GM18498 (cell line): ENCODE measurements at regions not wholly inside any gene's neighbourhood (a gene's known extent, or its start where the extent isn't known, plus 50 kb on each side); places are given as distances from the start of the nearest gene placed in this dataset.
"Not testable (repeated sequence)": the region's sequence is repeated elsewhere in the genome, so short reads cannot be mapped to it uniquely, and the experiment has no call there.

Experiments
- ATAC-seq: cut with Tn5 transposase; IDR thresholded peaks from one replicate; pipeline ENCODE4 v1.9.1; 2021; ENCODE audit warnings: mild to moderate bottlenecking, moderate library complexity; ENCODE audit not compliant: unreplicated experiment

DNA sequence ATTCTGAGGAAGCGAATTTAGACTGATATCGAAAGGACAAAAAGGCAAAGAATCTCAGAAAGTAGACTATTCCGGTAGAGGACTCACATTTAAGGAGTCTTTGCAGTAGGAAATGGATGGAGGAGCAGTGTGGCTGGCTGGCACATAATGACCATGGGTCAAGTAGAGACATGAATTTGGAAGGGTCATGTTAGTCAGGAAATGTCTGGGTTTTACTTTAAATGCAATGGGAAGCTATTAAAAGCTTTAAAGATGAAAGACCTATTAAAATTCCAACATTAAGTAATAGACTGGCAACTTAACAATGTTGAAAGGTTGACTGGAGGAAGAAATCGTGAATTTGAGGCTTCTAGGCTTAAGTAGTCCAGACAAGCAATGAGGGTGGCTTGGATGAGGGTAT lies 90.0 kb upstream of the SEMA3C start:
- no peak for ATAC-seq

DNA sequence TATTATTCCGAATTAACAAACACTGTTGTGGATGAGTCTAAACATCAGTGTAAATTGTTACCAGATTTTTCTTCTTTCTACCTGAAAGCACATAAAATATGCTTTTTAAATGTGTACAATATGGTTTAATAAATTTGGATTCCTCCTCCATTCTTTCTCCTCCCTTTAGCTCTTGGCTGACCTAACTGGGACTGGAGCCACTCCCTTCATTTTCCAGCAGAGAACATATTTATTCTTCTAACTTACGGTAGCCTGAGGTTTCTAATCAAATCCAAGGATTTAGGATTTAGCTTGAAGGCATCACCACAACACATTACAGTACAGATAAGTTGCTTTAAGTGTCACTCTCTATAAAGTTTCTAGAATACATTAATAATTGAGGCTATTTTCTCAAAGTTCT lies 88.2 kb upstream of the SEMA3C start:
- no peak for ATAC-seq

DNA sequence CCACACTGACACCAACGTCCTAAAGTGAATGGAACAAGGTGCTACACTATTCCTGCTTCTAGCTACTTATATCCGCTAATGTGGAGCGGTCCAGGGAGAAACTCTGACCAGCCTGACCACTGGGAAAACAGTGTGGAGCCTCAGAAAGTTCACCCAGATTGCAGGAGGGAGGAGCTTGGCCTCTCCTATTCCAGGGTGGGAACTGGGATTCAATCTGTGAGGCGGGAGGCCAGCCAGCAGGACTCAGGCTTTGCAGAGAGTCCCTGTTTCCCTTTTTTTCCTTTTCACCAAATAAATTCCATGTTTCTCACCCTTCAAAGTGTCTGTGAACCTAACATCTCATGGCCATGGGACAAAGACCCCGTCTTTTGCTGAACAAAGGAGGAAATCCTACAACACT lies 86.4 kb upstream of the SEMA3C start:
- ATAC-seq = no peak

DNA sequence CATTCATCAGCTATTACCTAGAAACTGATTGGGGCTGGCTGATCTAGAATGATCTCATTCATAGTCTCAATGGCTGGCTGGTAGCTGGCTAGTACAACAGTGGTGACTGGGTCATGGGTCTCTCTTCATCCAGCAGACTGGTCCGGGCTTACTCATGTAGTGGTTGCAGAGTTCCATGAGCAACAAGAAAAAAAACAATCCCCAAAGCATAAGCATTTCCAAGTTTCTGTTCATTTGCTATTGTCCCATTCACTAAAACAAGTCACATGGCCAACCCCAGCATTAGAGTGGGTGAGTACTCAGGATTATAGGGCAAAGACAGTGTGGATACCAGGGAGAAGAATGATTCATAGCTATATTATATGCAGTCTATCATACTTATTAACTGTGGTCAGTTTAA lies 85.2 kb upstream of the SEMA3C start:
- no peak for ATAC-seq

DNA sequence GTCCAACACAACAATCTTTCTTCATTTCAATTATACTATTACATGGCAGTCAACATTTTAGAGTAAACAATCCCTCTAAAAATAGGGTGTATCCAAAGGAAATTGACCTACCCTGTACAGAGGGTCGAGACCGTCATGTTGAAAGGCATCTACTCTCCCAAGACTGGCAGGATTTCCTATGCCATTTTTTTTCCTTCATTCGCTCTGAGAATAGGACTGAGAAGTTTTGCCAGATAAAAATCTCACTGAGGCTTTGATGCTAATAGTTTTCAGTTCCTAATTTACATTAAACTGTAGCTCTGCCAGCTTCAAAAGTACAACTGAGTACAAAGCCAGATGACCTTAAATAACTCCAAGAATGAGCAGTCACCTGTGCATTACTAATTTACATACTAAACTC lies 84.5 kb upstream of the SEMA3C start:
- no peak for ATAC-seq

DNA sequence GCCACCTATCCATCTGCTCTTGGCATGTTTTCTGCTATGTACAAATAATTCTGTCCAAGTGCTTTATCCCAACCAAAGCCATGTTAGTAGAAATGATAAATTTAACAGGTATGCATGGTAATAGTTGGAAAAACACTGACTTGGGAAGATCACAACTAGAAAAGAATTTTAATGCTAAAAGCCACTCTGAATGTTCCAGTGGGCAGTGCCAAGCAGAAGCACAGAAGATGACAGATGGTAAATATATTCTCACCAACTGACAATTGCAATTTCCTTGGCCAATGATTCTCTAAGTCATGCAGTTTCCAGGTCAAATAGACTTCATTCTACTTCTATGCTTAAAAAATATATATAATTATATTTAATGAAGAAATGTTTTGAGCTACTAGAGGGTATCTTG lies 83.6 kb upstream of the SEMA3C start:
- no peak for ATAC-seq

DNA sequence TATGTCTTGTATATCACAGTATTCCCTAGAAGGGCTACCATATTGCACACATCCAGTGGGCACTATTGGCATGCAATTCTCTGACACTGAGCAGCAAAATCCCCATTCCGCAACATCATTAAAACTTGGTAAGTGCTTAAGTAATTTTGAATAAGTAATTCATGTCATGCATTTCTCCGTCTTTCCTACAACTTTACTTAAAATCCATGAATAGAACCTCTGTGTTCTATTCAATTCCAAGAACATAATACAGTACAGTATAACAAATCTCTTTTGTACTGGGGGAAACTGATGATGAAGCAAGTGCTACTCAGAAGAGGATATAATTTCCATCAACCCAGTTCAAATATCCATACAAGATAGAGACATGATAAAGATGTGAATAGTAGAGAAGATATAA lies 80.9 kb upstream of the SEMA3C start:
- no peak for ATAC-seq

DNA sequence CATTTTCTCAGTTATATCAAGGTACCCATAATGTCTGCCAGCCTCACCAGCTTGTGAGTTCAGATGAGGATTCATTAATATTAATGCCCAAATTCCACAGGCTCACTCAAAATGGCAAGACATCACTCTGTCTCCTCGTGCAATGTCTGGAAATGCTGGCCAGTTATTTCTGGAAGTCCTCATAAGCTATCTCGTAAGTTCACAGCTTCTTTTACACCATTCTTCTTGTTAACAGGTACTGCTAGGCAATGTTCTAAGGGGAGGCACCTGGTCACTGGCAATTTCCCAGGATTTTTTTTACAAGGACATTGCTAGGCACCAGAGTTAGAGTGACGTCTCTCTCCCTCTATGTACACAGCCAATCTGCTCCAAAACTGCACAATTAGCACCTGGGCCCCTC lies 80.2 kb upstream of the SEMA3C start:
- no peak for ATAC-seq

DNA sequence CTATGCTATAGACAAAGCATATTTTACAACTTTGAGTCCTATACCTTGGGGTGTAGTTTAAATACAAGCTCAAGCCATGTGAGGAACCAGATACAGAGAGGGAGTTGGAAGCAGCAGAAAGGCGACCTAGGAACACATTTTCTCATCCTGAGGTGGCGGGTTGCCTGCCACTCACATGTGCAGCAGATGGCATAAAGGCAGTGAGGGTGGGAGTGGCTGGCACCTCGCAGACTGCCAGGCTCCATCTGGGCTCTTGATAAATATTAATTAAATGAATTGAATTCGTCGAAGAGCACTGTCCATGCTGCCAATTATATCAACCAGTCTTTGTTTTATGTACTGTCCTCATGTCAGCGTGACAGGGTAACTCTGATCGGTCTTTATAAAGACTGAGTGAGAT lies 79.0 kb upstream of the SEMA3C start:
- no peak for ATAC-seq

DNA sequence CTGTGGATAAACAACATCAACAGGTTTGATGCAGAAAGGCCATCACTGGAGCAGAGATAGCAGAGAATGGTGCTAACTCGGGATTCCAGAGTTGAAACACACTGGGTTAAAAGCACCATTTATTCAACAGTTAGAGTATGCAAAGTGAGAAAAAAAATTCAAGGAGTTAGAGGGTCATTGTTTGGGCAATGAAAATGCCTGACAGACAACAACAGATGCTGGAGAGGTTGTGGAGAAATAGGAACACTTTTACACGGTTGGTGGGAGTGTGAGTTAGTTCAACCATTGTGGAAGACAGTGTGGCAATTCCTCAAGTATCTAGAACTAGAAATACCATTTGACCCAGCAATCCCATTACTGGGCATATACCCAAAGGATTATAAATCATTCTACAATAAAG lies 77.4 kb upstream of the SEMA3C start:
- ATAC-seq = not testable (repeated sequence)

DNA sequence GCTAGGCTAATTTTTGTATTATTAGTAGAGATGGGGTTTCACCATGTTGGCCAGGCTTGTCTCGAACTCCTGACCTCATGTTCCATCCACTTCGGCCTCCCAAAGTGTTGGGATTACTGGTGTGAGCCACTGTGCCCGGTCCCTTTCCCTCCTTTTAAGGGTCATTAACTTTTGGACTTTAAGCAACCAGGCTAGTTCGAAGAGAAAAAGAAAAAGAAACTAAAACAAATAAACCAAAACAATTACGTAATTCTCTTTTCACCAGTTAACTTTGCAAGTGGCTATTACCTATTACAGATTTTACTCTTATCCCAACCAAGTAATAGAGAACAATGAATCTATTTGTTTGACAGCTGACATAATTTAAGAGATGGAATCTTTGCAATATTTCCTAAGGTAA lies 72.8 kb upstream of the SEMA3C start:
- ATAC-seq = no peak

DNA sequence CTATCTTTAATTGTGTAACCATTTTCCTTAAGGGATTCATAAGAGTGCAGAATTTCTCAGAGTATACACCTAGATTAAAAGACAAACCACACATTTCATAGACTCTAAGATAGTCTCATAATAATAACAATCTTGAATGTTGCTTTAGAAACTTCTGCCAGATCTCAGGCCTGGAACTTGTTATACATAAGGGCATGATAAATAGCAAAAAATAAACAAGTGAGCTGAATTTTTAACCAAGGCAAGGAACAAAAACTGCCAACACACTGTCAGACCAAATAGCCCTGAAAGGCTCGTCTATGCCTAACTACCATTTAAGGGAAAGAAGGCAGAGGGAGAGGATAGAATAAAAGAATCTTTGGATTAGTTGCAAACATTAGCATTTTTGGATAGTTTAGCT lies 65.8 kb upstream of the SEMA3C start:
- no peak for ATAC-seq

DNA sequence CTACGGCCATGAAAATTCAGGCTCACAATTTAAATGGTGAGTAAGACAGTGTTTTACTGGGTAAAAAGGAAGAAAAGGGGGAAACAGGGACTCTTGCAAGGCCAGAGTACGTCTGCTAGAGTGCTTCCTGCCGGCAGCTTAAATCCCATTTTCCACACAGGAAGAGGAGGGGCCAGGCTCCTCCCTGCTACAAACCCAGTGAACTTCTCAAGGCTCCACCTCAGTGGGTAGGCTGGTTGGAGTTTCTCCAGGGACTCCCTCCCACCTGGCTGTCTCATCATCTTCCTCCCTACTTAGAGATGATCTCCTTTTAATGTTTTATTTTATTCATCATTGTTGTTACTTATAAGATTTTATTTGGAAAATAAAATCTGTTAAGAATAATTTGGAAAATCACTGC lies 62.6 kb upstream of the SEMA3C start:
- no peak for ATAC-seq

DNA sequence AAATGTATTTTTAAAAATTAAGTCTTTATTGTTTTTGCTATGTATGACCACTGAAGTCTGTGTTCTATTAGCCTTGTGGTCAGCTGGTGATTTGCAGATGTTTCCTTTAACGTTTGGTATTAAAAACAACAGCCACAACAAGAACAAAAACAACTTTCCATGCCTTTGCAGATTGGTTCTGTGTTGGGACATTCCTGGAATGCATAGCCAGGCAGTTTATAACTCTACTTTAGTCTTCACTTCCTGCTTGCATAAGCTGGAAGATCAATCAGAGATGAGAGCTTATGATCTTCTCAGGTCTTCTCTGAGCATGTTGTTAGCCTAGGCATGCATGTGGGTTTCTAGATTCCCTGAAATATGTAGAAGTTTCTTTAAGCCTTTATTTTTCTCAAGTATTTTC lies 58.9 kb upstream of the SEMA3C start:
- no peak for ATAC-seq

DNA sequence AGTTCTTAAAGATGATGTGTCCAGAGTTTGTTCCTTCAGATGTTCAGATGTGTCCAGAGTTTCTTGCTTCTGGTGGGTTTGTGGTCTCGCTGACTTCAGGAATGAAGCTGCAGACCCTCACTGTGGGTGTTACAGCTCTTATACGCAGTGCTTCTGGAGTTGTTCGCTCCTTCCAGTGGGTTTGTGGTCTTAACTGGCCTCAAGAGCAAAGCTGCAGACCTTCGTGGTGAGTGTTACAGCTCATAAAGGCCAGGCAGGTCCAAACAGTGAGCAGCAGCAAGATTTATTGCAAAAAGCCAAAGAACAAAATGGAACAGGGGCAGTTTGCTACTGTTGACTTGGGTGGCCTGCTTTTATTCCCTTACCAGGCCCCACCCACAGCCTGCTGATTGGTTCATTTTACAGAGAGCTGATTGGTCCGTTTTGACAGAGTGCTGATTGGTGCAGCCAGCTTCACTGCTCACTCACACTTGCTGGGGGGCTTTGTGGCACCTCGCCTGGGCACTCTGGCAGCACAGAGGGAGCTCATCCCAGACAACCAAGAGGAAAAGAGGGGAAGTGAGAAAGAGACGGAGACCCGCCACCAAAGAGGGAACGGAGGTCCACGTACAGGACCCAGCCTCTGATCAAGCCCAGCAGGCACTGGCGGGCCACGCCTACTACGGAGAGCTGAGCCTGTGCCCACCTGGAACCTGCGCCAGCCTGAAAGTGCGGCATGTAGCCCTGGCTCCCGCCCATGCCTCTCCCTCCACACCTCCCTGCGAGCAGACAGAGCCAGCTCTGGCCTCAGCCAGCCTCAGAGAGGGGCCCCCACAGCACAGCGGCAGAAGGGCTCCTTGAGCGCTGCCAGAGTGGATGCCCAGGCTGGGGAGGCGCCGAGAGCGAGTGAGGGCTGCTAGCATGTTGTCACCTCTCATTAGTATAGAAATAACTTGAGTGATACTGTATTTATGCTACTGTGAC lies 55.8 kb upstream of the SEMA3C start:
- no peak for ATAC-seq

DNA sequence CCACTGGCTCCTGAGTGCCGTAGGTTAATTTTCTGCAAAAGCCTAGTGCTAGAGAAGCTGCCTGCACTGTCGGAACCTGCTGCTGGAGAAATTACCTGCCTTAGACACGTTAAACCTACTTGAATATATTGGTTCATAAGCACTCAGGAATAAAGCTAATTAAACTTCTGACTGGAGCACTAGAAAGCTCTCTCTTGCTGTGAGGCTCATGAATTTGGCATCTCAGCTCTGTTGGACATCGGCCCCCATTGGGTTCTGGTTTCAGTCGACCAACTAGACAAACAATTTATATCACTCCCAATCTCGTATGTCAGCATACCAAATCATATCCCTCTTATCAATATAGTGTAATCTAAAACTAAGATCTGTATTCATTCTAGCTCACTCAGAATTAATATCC lies 52.4 kb upstream of the SEMA3C start:
- no peak for ATAC-seq
